GM21717 (cell line): ENCODE measurements at regions not wholly inside any gene's neighbourhood (a gene's known extent, or its start where the extent isn't known, plus 50 kb on each side); places are given as distances from the start of the nearest gene placed in this dataset.
"Not testable (repeated sequence)": the region's sequence is repeated elsewhere in the genome, so short reads cannot be mapped to it uniquely, and the experiment has no call there.

ENCODE experiments used
- ATAC-seq: cut with Tn5 transposase; IDR thresholded peaks from one replicate; pipeline ENCODE4 v1.9.1; 2021; ENCODE audit warnings: mild to moderate bottlenecking, moderate library complexity; ENCODE audit not compliant: unreplicated experiment

GRCh38 chr6:8652710-8653109 lies 217.4 kb upstream of the SLC35B3 start:
- no peak for ATAC-seq

- ATAC-seq, result no peak
Observed at GRCh38 chr6:8651998-8652397, 216.7 kb upstream of the SLC35B3 start.

DNA sequence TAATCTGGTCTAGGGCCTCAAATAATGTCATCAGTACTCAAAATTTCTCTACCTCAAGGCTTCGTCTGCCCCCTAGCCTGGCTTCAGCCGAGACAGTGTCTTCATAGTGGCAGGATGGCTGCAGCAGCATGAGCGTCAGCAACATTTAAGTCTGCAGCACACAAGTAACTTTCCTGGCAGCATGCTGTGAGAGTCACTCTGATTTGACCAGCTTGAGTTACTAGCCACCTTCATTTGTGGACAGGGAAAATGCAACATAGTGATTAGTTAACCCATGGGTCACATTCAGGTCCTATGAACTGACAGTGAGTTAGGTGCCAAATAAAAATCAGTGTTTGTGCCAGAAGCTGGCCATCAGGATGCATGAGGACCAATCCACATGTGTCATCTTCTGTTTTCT lies 209.9 kb upstream of the SLC35B3 start:
- no peak for ATAC-seq

- ATAC-seq, result no peak
Observed at GRCh38 chr6:8644306-8644705, 209.0 kb upstream of the SLC35B3 start.

GRCh38 chr6:8642854-8643253 lies 207.5 kb upstream of the SLC35B3 start:
- ATAC-seq, result no peak

DNA sequence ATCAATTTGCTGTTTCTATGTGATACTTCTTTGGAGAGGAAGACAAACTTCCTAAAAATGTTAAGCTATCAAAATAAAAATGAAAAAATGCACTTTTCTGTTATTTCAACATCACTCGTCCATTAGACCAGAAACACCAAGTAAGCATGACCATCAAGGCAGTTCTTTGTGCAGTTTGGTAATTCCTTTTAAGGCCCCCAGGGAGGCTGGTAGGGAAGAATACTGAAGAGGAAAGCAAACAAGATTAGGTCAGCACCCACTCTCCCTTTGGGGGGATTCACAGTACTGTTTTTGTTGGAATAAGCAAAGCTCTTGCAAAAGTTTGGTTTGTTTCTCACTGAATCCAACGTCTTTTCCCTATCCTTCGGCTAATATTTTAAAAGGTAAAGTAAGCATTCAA lies 206.8 kb upstream of the SLC35B3 start:
- no peak for ATAC-seq

GRCh38 chr6:8639928-8640649 lies 204.7 kb upstream of the SLC35B3 start:
- ATAC-seq, result no peak

DNA sequence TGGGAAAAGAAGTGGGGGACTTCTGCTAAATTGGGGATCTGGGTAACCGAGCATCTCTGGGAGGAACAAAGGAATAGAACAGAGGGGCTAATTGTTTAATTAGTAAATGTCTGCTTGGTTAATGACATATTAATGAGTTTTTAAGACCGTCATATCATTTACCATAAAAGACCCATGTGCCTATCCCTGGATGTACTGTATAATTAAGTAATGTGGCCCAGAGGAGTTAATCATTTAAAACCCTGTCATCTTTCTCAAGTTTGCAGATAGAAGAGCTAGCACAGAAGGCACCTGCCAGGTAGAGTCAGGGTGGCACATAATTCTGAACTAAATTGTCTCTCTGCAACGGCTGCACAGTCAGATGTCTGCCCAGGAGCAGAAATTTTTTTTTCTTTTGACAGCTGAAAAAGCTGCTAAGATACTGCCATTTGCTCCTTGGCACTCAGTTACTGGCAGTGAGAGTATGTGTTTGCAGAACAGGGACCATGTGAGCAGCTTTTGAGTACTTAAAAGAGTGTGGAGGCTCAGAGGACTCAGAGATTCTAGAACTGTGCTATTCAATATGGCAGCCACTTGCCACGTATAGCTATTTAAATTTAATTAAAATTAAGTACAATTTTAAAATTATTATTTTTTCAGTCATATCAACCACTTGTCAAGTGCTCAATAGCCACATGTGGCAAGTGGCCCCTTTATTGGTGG lies 202.7 kb upstream of the SLC35B3 start:
- no peak for ATAC-seq

GRCh38 chr6:8633762-8634161 lies 198.4 kb upstream of the SLC35B3 start:
- ATAC-seq, result no peak

DNA sequence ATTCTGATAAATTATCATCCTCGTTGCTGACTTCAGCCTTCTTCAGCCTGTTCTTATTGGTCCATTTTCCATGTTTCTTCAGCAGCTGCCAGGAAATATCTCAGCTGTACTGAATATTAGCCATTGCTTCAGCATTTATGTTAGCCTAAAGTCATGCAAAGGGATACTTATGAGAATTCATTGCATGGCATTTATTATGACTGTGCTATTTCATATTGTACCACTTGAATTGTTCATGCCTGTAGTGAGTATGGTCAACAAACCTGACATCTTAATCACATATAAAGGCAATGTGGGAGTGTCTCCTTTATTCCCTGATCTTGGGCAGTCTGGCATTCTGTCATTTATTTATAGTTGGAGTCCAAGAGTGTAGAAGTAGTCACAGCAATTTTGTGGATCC lies 193.4 kb upstream of the SLC35B3 start:
- ATAC-seq, result no peak

DNA sequence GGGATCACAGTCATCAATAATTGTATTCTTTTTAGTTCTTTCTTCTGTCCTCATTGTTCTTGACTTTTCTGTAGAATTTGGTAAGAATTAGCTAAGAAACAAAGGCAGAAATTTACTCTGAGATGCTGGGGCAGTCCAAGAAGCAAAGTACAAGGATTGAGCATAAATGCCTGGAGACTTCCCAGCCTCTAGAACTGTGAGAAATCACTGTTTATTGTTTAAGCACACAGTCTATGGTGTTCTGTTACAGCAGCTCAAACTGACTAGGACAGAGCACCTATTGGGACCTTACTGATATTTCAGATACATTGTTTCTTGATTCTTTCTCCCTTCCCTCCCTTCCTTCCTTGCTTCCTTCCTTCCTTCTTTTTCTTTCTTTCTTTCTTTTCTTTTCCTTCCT lies 192.7 kb upstream of the SLC35B3 start:
- no peak for ATAC-seq

- peak; percentile 90 for ATAC-seq
Observed at GRCh38 chr6:8627085-8627861, 191.9 kb upstream of the SLC35B3 start.

GRCh38 chr6:8624665-8625064 lies 189.3 kb upstream of the SLC35B3 start:
- ATAC-seq, result no peak

GRCh38 chr6:8623441-8623840 lies 188.1 kb upstream of the SLC35B3 start:
- no peak for ATAC-seq

DNA sequence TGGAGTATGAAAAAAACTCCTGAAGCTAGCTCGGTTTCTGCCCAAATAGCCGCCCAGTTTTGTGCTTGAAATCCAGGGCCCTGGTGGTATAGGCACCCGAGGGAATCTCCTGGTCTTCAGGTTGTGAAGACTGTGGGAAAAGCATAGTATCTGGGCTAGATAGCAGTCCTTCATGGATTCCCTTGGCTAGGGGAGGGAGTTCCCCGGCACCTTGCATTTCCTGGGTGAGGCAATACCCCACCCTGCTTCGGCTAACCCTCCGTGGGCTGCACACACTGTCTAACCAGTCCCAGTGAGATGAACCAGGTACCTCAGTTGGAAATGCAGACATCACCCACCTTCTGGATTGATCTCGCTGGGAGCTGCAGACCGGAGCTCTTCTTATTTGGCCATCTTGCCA lies 184.5 kb upstream of the SLC35B3 start:
- no peak for ATAC-seq

- ATAC-seq, result not testable (repeated sequence)
Observed at GRCh38 chr6:8619408-8619807, 184.1 kb upstream of the SLC35B3 start.

DNA sequence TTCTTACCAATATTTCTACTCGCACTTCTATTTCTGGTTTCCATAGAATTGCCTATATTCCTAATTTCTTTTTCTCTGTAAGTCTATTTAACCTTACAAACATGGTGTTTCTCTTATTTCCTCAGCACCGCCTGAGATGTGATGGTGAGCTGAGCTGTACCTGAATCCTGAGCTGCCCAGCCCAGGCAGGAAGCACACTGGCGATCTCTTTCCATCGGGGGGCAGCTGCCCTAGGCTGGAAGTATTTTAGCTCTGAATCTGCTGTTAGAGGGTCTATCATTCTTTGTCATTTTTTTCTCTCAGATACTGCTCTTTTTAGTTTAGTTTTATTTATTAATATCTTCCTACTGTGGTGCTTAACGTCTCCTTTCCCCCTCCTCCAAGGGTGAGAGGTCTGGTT lies 173.4 kb upstream of the SLC35B3 start:
- ATAC-seq, result no peak

DNA sequence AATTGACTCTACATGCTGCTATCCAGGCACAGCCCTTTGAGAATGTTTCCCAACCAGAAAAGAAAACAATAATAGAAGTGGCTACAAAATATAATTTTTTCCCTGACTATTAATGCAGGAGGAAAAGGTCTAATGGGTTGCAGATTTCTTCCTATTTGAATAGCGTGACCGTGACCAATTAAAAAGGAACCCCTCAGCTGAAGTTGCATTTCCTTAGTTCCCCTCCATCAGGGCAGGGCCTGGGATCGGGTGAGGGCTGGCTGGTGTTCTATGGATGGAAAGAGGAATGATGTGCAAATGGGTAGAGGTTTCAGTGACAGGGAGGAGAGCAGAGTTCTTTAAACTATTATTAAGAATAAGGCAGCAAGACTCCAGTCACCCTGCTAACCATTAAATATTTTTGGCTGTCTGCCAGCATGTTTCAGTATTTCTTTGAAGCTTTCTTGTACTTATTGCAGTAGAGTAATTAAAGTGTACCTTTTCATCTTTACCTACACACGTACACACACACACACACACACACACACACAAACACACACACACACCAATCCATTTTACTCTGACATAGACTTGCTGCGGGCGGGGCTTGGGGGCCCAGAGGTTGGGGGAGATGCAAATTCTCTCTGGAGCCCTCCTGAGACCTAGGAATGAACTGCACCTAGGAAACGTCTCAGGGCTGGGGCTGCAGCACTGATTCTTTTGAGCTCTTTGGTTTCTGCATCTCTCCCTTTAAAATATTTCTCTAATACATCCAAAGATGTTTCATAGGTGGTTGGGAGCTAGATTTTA lies 154.8 kb upstream of the SLC35B3 start:
- ATAC-seq, result no peak

GRCh38 chr6:8588176-8588575 lies 152.8 kb upstream of the SLC35B3 start:
- ATAC-seq, result no peak

GRCh38 chr6:8583291-8583690 lies 147.9 kb upstream of the SLC35B3 start:
- ATAC-seq, result no peak

DNA sequence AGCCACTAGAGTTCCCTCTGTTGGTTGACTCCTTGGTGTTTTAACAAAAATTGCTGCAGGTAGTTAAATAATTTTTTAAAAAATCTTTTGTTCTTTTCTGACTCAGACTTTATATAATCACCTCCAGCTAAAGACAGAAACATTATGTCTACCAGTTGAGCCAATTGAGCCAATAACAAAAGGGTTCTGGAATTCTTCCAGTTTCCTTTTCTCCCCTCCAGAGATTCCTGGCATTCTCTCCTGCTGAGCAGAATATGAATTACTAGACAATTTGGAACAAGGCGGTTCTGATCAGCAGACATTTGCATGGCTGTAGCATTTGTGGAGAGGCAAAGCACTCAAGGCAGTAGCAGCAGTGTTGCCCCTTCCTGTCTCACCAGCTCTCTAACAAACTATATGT lies 144.0 kb upstream of the SLC35B3 start:
- no peak for ATAC-seq
